GM21825 (cell line): ENCODE measurements at regions not wholly inside any gene's neighbourhood (a gene's known extent, or its start where the extent isn't known, plus 50 kb on each side); places are given as distances from the start of the nearest gene placed in this dataset.

Source experiments
- ATAC-seq: cut with Tn5 transposase; IDR thresholded peaks from one replicate; pipeline ENCODE4 v1.9.1; 2021; ENCODE audit warnings: mild to moderate bottlenecking, moderate library complexity; ENCODE audit not compliant: unreplicated experiment

GRCh38 chr1:79325126-79325525 is 318.6 kb upstream of the ADGRL4 start:
- ATAC-seq: no peak

GRCh38 chr1:79323239-79324025 is 316.9 kb upstream of the ADGRL4 start:
- no peak for ATAC-seq

GRCh38 chr1:79322511-79323027 is 316.0 kb upstream of the ADGRL4 start:
- ATAC-seq: no peak

- ATAC-seq: no peak
These were observed 305.9 kb upstream of the ADGRL4 start for GRCh38 chr1:79312438-79312837.

GRCh38 chr1:79310609-79311008 is 304.1 kb upstream of the ADGRL4 start:
- ATAC-seq: no peak

- no peak for ATAC-seq
These were observed 297.6 kb upstream of the ADGRL4 start for GRCh38 chr1:79304131-79304530.

- ATAC-seq: no peak
These were observed 296.5 kb upstream of the ADGRL4 start for GRCh38 chr1:79303040-79303439.

- no peak for ATAC-seq
These were observed 295.9 kb upstream of the ADGRL4 start for GRCh38 chr1:79302380-79302930.

GRCh38 chr1:79295967-79296366 is 289.4 kb upstream of the ADGRL4 start:
- no peak for ATAC-seq

GRCh38 chr1:79293611-79294010 is 287.1 kb upstream of the ADGRL4 start:
- ATAC-seq: no peak

- no peak for ATAC-seq
These were observed 284.5 kb upstream of the ADGRL4 start for GRCh38 chr1:79290927-79291474.

- ATAC-seq: no peak
These were observed 281.5 kb upstream of the ADGRL4 start for GRCh38 chr1:79287982-79288381.

- ATAC-seq: no peak
These were observed 279.1 kb upstream of the ADGRL4 start for GRCh38 chr1:79285667-79286066.

GRCh38 chr1:79283451-79283850 is 276.9 kb upstream of the ADGRL4 start:
- ATAC-seq: no peak

GRCh38 chr1:79281442-79281841 is 274.9 kb upstream of the ADGRL4 start:
- ATAC-seq: no peak

GRCh38 chr1:79271759-79272158 is 265.2 kb upstream of the ADGRL4 start:
- no peak for ATAC-seq

GRCh38 chr1:79264975-79265818 is 258.7 kb upstream of the ADGRL4 start:
- no peak for ATAC-seq

- no peak for ATAC-seq
These were observed 257.8 kb upstream of the ADGRL4 start for GRCh38 chr1:79264285-79264684.

- no peak for ATAC-seq
These were observed 256.3 kb upstream of the ADGRL4 start for GRCh38 chr1:79262745-79263258.

- no peak for ATAC-seq
These were observed 253.1 kb upstream of the ADGRL4 start for GRCh38 chr1:79259390-79260336.
